Esophagus muscularis mucosa (tissue), 4 donors: ENCODE measurements at regions not wholly inside any gene's neighbourhood (a gene's known extent, or its start where the extent isn't known, plus 50 kb on each side); places are given as distances from the start of the nearest gene placed in this dataset.

Source experiments
- DNase-seq: peaks from one replicate; pipeline ENCODE4 v3.0.0-alpha.2; 2017; ENCODE audit errors: extremely low spot score
- H3K27ac ChIP-seq, 4 donors: fragments of 200-600 bp; sonication (generic); replicated peaks in 1 of 4; 1 replicate in 3 of 4; 2 replicates in 1 of 4; pipeline ENCODE4 v1.5.1; 2016 to 2019; ENCODE audit warnings: mild to moderate bottlenecking in 1 of 4
- H3K27me3 ChIP-seq, 4 donors: fragments of 200-600 bp; sonication (generic); one replicate each; pipeline versions ENCODE4 v1.5.1 to v1.6.0; 2016 to 2019
- H3K36me3 ChIP-seq, 4 donors: fragments of 200-600 bp; sonication (generic); one replicate each; pipeline ENCODE4 v1.5.1; 2016 to 2019
- H3K4me1 ChIP-seq, 4 donors: fragments of 200-600 bp; sonication (generic); one replicate each; pipeline ENCODE4 v1.5.1; 2016 to 2019
- H3K4me3 ChIP-seq, 4 donors: fragments of 200-600 bp; sonication (generic); 1 replicate in 2 of 4; 2 replicates in 2 of 4; pipeline ENCODE4 v1.5.1; 2016 to 2019; ENCODE audit warnings: mild to moderate bottlenecking in 4 of 4, moderate library complexity in 1 of 4
- H3K9me3 ChIP-seq, 4 donors: fragments of 200-600 bp; sonication (generic); 1 replicate in 3 of 4; 2 replicates in 1 of 4; pipeline ENCODE4 v1.5.1; 2016 to 2019
- CTCF ChIP-seq, 3 experiments: fragments of 200-600 bp in 2 of 3; fragments of 450-650 bp in 1 of 3; sonication (generic) in 2 of 3; IDR thresholded peaks; one replicate each; pipeline ENCODE4 v1.5.1; 2017 to 2019; ENCODE audit warnings: antibody characterized with exemption in 3 of 3, mild to moderate bottlenecking in 2 of 3, moderate library complexity in 1 of 3
- EP300 ChIP-seq: sonication (generic); formaldehyde crosslinking; IDR thresholded peaks from one replicate; pipeline ENCODE4 v1.6.1; 2017; ENCODE audit warnings: antibody characterized with exemption
- POLR2A ChIP-seq: fragments of 450-650 bp; IDR thresholded peaks from one replicate; pipeline ENCODE4 v1.6.1; 2017; ENCODE audit warnings: antibody characterized with exemption, moderate library complexity, mild to moderate bottlenecking, low read depth
- POLR2AphosphoS5 ChIP-seq, 2 donors: sonication (generic); formaldehyde crosslinking; IDR thresholded peaks; one replicate each; pipeline ENCODE4 v1.6.1; 2017; ENCODE audit warnings: antibody characterized with exemption in 2 of 2
- whole genome bisulfite sequencing: methylation state at CpG from one replicate; pipeline ENCODE4 v1.1.5; 2018; 5-methylcytosine and 5-hydroxymethylcytosine counted together
- intact Hi-C: fragments of 100-400 bp; cut with DNase I; formaldehyde crosslinking; loops from one replicate; pipeline ENCODE4 v1.15.1; 2023

- H3K4me1 ChIP-seq: no peaks in the 10 kb centered on the region
- intact Hi-C loops: no loop called here
- WGBS: 93% methylated on average over 4 of the region's 4 CpGs
- H3K36me3 ChIP-seq: no peaks in the 10 kb centered on the region
- H3K9me3 ChIP-seq: no peaks in the 10 kb centered on the region
- no peak for DNase-seq
- H3K27me3 ChIP-seq: peaks cover 0 to 78% (median 5%) of the 10 kb centered on the region in 4 donors
- no peak for TF ChIP-seq POLR2A
- TF ChIP-seq EP300: no peak
- no peak for TF ChIP-seq CTCF (IDR thresholded peaks at IDR 0.05)
- TF ChIP-seq POLR2AphosphoS5 (IDR thresholded peaks at IDR 0.05): no peak
- no peak overlapping the region for H3K27ac ChIP-seq
- no peak overlapping the region for H3K4me3 ChIP-seq
Observed at GRCh38 chr21:36543924-36544323, 64.0 kb upstream of the CLDN14 start.

- no peaks in the 10 kb centered on the region for H3K9me3 ChIP-seq
- H3K27ac ChIP-seq: no peak overlapping the region
- H3K36me3 ChIP-seq: no peaks in the 10 kb centered on the region
- no peak overlapping the region for H3K4me3 ChIP-seq
- DNase-seq: no peak
- TF ChIP-seq POLR2A (no peak), CTCF (IDR thresholded peaks at IDR 0.05) (no peak), POLR2AphosphoS5 (IDR thresholded peaks at IDR 0.05) (no peak), EP300 (no peak)
- no peaks in the 10 kb centered on the region for H3K4me1 ChIP-seq
- WGBS: 61% methylated on average over 9 of the region's 9 CpGs
- H3K27me3 ChIP-seq: peaks cover 0 to 76% (median 5%) of the 10 kb centered on the region in 4 donors
- intact Hi-C loops: no loop called here
Observed at GRCh38 chr21:36544545-36544944, 64.6 kb upstream of the CLDN14 start.

- Histone ChIP-seq H3K4me1 (no peaks in the 10 kb centered on the region), H3K27ac (no peak overlapping the region), H3K9me3 (no peaks in the 10 kb centered on the region), H3K27me3 (peaks cover 0 to 78% (median 7%) of the 10 kb centered on the region in 4 donors), H3K36me3 (no peaks in the 10 kb centered on the region), H3K4me3 (no peak overlapping the region)
- 54% methylated on average over 6 of the region's 6 CpGs for WGBS
- intact Hi-C loops: no loop called here
- TF ChIP-seq POLR2A: no peak
- TF ChIP-seq POLR2AphosphoS5 (IDR thresholded peaks at IDR 0.05): no peak
- no peak for TF ChIP-seq EP300
- TF ChIP-seq CTCF (IDR thresholded peaks at IDR 0.05): no peak
- DNase-seq: no peak
Observed at GRCh38 chr21:36545776-36546511, 66.0 kb upstream of the CLDN14 start.

- no peak for TF ChIP-seq EP300
- TF ChIP-seq POLR2A: no peak
- TF ChIP-seq POLR2AphosphoS5 (IDR thresholded peaks at IDR 0.05): no peak
- TF ChIP-seq CTCF (IDR thresholded peaks at IDR 0.05): no peak
Observed at GRCh38 chr21:36547464-36547863, 67.5 kb upstream of the CLDN14 start.

GRCh38 chr21:36548866-36549265, 68.9 kb upstream of the CLDN14 start:
- WGBS: 74% methylated on average over 3 of the region's 3 CpGs
- H3K4me1 ChIP-seq: no peaks in the 10 kb centered on the region
- H3K27me3 ChIP-seq: peaks cover 0 to 64% (median 2%) of the 10 kb centered on the region in 4 donors
- H3K36me3 ChIP-seq: no peaks in the 10 kb centered on the region
- H3K4me3 ChIP-seq: no peak overlapping the region
- no peak overlapping the region for H3K27ac ChIP-seq
- no peak for DNase-seq
- TF ChIP-seq POLR2A (no peak), CTCF (IDR thresholded peaks at IDR 0.05) (no peak)
- intact Hi-C loops: no loop called here
- no peaks in the 10 kb centered on the region for H3K9me3 ChIP-seq

More at GRCh38 chr21:36547464-36547863, 67.5 kb upstream of the CLDN14 start:
- Histone ChIP-seq H3K27ac (no peak overlapping the region), H3K4me3 (no peak overlapping the region), H3K9me3 (no peaks in the 10 kb centered on the region), H3K27me3 (peaks cover 0 to 71% (median 4%) of the 10 kb centered on the region in 4 donors), H3K36me3 (no peaks in the 10 kb centered on the region), H3K4me1 (no peaks in the 10 kb centered on the region)
- no peak for DNase-seq
- 71% methylated on average over 14 of the region's 14 CpGs for WGBS
- intact Hi-C loops: no loop called here
